HEK293 (cell line): ENCODE measurements at regions not wholly inside any gene's neighbourhood (a gene's known extent, or its start where the extent isn't known, plus 50 kb on each side); places are given as distances from the start of the nearest gene placed in this dataset.

Experiments used
- CTCF ChIA-PET: fragments of 350-600 bp; formaldehyde crosslinking; extraction: SDS; loops from one replicate; lab custom pipeline; 2021; ENCODE audit warnings: antibody characterized with exemption; lab: Yijun Ruan, JAX
- POLR2A ChIA-PET: fragments of 300-600 bp; formaldehyde crosslinking; extraction: SDS; loops from one replicate; lab custom pipeline; 2020; ENCODE audit warnings: antibody characterized with exemption, inconsistent platforms; lab: Yijun Ruan, JAX
- H3K27ac ChIP-seq: fragments of 200-500 bp; sonication (Bioruptor generic); 2 replicates; pipeline ENCODE4 v1.5.1; 2014; ENCODE audit warnings: low read depth, low read length, control low read depth, inconsistent platforms; ENCODE audit errors: extremely low read depth
- H3K36me3 ChIP-seq, 2 experiments: fragments of 200-500 bp in 1 of 2; sonication (Bioruptor generic) in 1 of 2; 1 replicate in 1 of 2; 2 replicates in 1 of 2; pipeline ENCODE4 v1.5.1; 2014 to 2017; ENCODE audit warnings: inconsistent platforms in 2 of 2, low read length in 2 of 2; ENCODE audit not compliant: control insufficient read depth in 2 of 2, insufficient read depth in 1 of 2
- H3K4me1 ChIP-seq: fragments of 200-500 bp; sonication (Bioruptor generic); 2 replicates; pipeline ENCODE4 v1.5.1; 2014; ENCODE audit warnings: mild to moderate bottlenecking, low read length, inconsistent platforms; ENCODE audit not compliant: control insufficient read depth, insufficient read depth
- H3K4me3 ChIP-seq: 2 replicates; pipeline ENCODE4 v1.5.1; 2011; ENCODE audit warnings: low read depth, mild to moderate bottlenecking, control low read depth, low read length, moderate library complexity
- H3K9me3 ChIP-seq: fragments of 200-500 bp; sonication (Bioruptor generic); 2 replicates; pipeline ENCODE4 v1.5.1; 2014; ENCODE audit warnings: low read depth, low read length, inconsistent platforms; ENCODE audit not compliant: control insufficient read depth, insufficient read depth
- KLF1 ChIP-seq: fragments of 450-650 bp; formaldehyde crosslinking; IDR thresholded peaks from 2 replicates; pipeline ENCODE4 v1.5.1; 2016; ENCODE audit warnings: missing biosample characterization, missing genetic modification characterization
- KLF7 ChIP-seq: fragments of 450-650 bp; formaldehyde crosslinking; IDR thresholded peaks from 2 replicates; pipeline ENCODE4 v1.5.1; 2016; ENCODE audit warnings: missing biosample characterization, missing genetic modification characterization, borderline replicate concordance
- PBX3 ChIP-seq: sonication (generic); formaldehyde crosslinking; IDR thresholded peaks from 2 replicates; pipeline ENCODE4 v1.8.1; 2022; ENCODE audit warnings: mild to moderate bottlenecking, moderate library complexity, missing genetic modification reagents
- PRDM1 ChIP-seq: fragments of 450-650 bp; formaldehyde crosslinking; IDR thresholded peaks from 2 replicates; pipeline ENCODE4; 2016; ENCODE audit warnings: missing biosample characterization, missing genetic modification characterization
- PRDM2 ChIP-seq: fragments of 450-650 bp; formaldehyde crosslinking; IDR thresholded peaks from 2 replicates; pipeline ENCODE4 v1.5.1; 2016; ENCODE audit warnings: missing biosample characterization, missing genetic modification characterization, borderline replicate concordance
- RBAK ChIP-seq: fragments of 450-650 bp; formaldehyde crosslinking; IDR thresholded peaks from 2 replicates; pipeline ENCODE4 v1.5.1; 2016; ENCODE audit warnings: missing biosample characterization, missing genetic modification characterization
- SCRT1 ChIP-seq: fragments of 450-650 bp; formaldehyde crosslinking; IDR thresholded peaks from 2 replicates; pipeline ENCODE4 v1.5.1; 2016; ENCODE audit warnings: missing biosample characterization, missing genetic modification characterization, borderline replicate concordance
- ZBTB49 ChIP-seq: fragments of 450-650 bp; formaldehyde crosslinking; IDR thresholded peaks from 2 replicates; pipeline ENCODE4 v1.5.1; 2016; ENCODE audit warnings: missing biosample characterization, missing genetic modification characterization, low read depth
- ZNF146 ChIP-seq: fragments of 450-650 bp; formaldehyde crosslinking; IDR thresholded peaks from 2 replicates; pipeline ENCODE4 v1.5.1; 2016; ENCODE audit warnings: missing biosample characterization, missing genetic modification characterization
- ZNF16 ChIP-seq: fragments of 450-650 bp; formaldehyde crosslinking; IDR thresholded peaks from 2 replicates; pipeline ENCODE4 v1.5.1; 2016; ENCODE audit warnings: low read depth, missing biosample characterization, missing genetic modification characterization
- ZNF211 ChIP-seq: fragments of 450-650 bp; formaldehyde crosslinking; IDR thresholded peaks from 2 replicates; pipeline ENCODE4 v1.5.1; 2016; ENCODE audit warnings: low read depth, missing biosample characterization, missing genetic modification characterization
- ZNF274 ChIP-seq, 2 experiments: fragments of 200-500 bp in 1 of 2; fragments of 450-650 bp in 1 of 2; sonication (Bioruptor generic) in 1 of 2; formaldehyde crosslinking in 1 of 2; IDR thresholded peaks; 2 replicates each; pipeline versions ENCODE4 v1.5.1 to v1.6.1; 2014 to 2016; ENCODE audit warnings: borderline replicate concordance in 1 of 2, inconsistent platforms in 1 of 2, low read length in 1 of 2, missing biosample characterization in 1 of 2, missing genetic modification characterization in 1 of 2
- ZNF398 ChIP-seq: fragments of 450-650 bp; formaldehyde crosslinking; IDR thresholded peaks from 2 replicates; pipeline ENCODE4 v1.5.1; 2017; ENCODE audit warnings: missing biosample characterization, missing genetic modification characterization

- no peak for TF ChIP-seq ZNF274 (IDR thresholded peaks at IDR 0.05; ENCODE audit: low read length)
- no peak for TF ChIP-seq ZNF274 (tag by site-specific recombination; IDR thresholded peaks at IDR 0.05; ENCODE audit: borderline replicate concordance)
- no peak for TF ChIP-seq ZNF146
Measured at GRCh38 chr1:99447721-99448120, 183.4 kb downstream of the PLPPR4 start (continued).

- POLR2A ChIA-PET = no interaction called here
- CTCF ChIA-PET = no interaction called here
- Histone ChIP-seq H3K27ac (no peak overlapping the region), H3K36me3 (no peaks in the 10 kb centered on the region), H3K4me3 (no peak overlapping the region), H3K9me3 (no peaks in the 10 kb centered on the region), H3K4me1 (no peaks in the 10 kb centered on the region)
- TF ChIP-seq KLF1 (tag by site-specific recombination) = no peak
- no peak for TF ChIP-seq RBAK (tag by site-specific recombination)
- TF ChIP-seq KLF7 = no peak
- TF ChIP-seq ZNF16 (tag by site-specific recombination) = no peak
- TF ChIP-seq PRDM1 (tag by site-specific recombination) = no peak
- TF ChIP-seq ZNF398 (tag by site-specific recombination) = no peak
- no peak for TF ChIP-seq ZBTB49 (tag by site-specific recombination)
- no peak for TF ChIP-seq SCRT1 (tag by site-specific recombination)
- TF ChIP-seq ZNF211 = no peak
- no peak for TF ChIP-seq PBX3 (CRISPR knock-in tag)
- TF ChIP-seq PRDM2 = no peak
Measured at GRCh38 chr1:99455760-99456159, 190.2 kb upstream of the PALMD start.
